Activated CD4-positive, alpha-beta T cell treated with anti-CD3 and anti-CD28 coated beads for 4 hours (primary cell): ENCODE measurements at regions not wholly inside any gene's neighbourhood (a gene's known extent, or its start where the extent isn't known, plus 50 kb on each side); places are given as distances from the start of the nearest gene placed in this dataset.
"Not testable (repeated sequence)": the region's sequence is repeated elsewhere in the genome, so short reads cannot be mapped to it uniquely, and the experiment has no call there.

Source experiments
- DNase-seq, 2 donors: peaks; one replicate each; pipeline ENCODE4 v3.0.0-alpha.2; 2020

DNA sequence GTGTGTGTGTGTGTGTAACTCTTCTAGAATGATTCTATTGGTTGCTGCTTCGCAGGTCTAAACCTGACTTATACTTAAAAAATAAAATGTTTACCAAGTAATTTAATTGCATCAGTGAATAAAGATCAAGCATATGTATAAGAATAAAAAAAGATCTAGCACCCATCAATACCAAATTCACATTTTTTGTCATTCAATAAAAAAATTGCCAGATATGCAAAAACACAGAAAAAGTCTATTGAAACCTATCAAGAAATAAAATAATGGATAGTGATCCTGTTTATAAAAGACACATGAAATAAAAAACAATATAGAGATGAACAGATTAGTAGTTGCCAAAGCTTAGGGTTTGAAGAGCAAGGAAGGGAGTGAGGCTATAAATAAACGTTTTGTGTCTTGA is 2095.0 kb upstream of the ACO1 start:
- no peak for DNase-seq

- not testable (repeated sequence) for DNase-seq
Observed at GRCh38 chr9:30292026-30292425, 2092.4 kb upstream of the ACO1 start.

DNA sequence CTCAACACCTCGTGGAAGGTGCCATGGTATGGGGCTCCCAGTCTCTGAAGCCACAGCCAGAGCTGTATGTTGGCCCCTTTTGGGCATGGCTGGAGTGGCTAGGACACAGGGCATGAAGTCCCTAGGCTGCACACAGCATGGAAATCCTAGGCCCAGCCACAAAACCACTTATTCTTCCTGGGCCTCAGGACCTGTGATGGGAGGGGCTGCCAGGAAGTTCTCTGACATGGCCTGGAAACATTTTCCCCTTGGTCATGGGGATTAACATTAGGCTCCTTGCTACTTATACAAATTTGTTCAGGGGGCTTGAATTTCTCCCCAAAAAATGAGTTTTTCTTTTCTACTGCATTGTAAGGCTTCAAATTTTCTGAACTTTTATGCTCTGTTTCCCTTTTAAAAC is 2091.2 kb upstream of the ACO1 start:
- DNase-seq: no peak

GRCh38 chr9:30299126-30299780 is 2085.2 kb upstream of the ACO1 start:
- no peak for DNase-seq

- no peak for DNase-seq
Observed at GRCh38 chr9:30301271-30301963, 2083.0 kb upstream of the ACO1 start.

- DNase-seq: no peak
Observed at GRCh38 chr9:30310711-30311110, 2073.7 kb upstream of the ACO1 start.

GRCh38 chr9:30329431-30329830 is 2055.0 kb upstream of the ACO1 start:
- no peak for DNase-seq

DNA sequence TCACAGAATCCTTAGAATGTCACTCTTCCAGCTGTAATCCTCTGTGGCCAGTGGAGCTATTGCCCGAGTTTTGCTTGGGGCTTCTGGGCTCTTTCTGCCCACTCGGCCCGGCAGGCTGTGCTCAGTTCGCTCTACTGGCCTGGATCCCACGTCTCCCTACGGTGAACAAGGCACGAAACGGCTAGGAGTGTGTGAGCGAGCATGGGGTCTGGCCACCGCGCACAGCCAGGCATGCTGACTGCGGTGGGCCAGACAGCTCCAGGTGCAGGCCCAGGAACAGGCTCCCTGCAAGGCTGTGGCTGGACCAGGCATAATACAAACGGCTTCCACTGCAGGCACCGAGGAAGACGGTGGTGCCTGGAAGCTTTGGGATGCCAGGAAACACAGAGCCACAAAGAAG is 2035.5 kb upstream of the ACO1 start:
- no peak for DNase-seq

DNA sequence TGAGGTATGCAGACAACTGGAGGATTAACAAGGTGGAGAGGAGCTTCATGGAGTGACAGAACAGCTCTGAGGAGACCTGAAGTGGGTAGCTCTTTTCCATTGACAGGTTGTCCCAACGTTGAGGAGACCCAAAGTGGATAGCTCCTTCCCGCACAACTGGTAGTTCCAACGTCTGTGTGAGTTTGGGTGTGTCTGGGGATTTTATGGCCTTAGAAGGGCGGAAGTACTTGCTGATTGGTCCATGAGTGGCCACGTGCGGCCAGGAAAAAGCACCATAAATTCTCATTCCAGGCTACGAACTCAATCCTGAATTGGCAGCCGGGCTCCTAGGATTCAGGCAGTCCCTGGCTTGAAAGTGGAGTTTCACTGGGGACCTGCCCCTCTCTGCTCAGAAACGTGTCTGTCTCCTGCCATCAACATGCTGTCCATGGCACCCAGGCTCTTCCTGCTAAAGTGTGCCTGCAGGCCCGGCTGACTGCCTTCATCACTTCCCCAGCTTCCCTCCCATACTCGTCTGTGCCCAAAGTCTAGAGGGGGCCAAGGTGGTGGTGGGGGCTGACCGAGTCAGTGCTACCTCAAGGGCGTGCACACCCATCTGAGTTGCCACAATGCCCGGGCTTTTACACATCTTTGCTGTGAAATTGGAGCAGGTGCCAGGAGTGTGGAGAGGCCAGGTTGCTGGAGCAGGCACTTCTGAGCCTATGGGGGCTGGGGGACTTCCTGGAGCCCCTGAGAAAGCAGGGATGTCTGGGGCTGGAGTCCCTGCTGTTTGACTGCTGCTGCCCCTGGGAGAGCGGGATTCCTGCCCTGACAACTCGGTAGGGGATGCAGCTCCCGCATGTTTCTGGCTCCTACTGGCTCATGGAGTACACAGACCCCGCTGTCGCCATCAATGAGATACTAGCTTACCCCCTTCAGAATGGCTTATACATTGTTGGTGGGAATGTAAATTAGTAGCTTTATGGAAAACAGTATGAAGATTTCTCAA is 2034.6 kb upstream of the ACO1 start:
- DNase-seq: no peak

- DNase-seq: no peak
Observed at GRCh38 chr9:30356221-30356620, 2028.2 kb upstream of the ACO1 start.

DNA sequence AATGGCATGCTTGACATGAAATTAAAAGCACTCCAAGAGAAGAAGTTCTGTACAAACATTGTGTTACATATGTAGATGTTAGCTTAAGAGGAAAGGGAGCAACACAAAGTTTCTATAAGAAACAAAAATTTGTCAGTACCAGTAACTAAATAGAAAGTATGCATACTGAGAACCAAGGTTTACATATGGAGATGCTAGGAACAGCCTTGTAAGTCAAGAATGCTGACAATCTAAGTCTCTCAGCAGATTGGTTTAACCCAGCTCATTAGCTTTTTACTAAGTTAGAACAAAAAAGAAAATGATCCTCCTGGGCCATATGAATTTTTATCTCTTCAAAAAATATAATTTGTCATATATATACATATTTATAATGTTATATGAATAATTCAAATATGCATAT is 2022.1 kb upstream of the ACO1 start:
- DNase-seq: no peak

DNA sequence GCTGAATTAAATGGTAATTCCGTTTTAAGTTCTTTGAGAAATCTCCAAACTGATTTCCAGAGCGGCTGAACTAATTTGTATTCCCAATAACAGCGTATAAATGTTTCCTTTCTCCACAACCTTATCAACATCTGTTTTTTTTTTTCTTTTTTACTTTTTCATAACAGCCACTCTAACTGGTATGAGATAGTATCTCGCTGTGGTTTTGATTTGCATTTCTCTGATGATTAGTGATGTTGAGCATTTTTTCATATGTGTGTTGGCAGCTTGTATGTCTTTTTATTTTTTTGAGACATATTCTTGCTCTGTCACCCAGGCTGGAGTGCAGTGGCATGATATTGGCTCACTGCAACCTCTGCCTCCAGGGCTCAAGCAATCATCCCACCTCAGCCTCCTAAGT is 2018.3 kb upstream of the ACO1 start:
- not testable (repeated sequence) for DNase-seq

DNA sequence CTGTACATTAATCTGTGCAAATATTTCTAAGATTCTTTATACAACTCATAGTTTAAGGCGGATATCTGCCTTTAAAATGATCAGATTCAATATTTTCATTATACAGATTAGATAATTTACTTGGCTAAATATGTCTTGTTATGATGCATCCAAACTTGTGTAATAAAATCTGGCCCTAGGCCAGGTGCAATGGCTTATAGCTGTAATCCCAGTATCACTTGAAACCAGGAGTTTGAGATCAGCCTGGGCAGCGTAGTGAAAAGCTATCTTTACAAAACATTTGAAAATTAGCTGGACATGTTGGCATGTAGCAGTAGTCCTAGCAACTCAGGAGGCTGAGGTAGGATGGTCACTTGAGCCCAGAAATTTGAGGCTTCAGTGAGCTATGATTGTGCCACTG is 2002.2 kb upstream of the ACO1 start:
- DNase-seq: no peak

DNA sequence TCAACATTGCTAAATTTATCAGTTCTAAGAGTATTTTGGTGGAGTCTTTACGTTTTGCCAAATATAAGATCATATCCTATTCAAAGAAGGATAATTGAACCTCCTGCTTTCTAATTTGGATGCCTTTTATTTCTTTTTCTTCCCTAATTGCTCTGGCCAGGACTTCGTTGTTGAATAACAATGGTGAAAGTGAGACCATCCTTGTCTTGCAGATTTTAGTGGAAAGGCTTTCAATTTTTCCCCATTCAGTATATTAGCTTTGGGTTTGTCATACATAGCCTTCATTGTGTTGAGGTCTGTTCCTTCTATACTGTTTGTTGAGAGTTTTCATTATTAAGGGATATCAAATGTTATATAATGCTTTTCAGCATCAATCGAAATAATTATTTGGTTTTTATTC is 1974.2 kb upstream of the ACO1 start:
- DNase-seq: no peak

DNA sequence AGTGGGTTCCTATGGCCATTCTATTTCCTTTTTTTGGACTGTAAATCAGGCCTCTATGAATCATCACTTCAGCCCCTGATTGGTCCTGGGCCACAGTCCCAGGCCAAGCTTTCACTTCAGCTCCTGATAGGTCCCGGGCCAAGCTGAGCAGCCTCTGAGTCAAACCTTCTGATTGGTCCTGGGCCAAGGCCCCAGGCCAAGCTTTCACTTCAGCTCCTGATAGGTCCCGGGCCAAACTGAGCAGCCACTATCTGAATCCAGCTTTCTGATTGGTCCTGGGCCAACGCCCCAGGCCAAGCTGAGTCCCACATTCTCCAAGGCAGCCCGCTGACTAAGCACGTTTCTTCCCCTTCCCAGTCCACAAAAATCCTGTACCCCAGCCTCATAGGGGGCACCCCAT is 1972.9 kb upstream of the ACO1 start:
- DNase-seq: no peak

- no peak for DNase-seq
Observed at GRCh38 chr9:30459156-30459555, 1925.3 kb upstream of the ACO1 start.

GRCh38 chr9:30476826-30477225 is 1907.6 kb upstream of the ACO1 start:
- no peak for DNase-seq

- DNase-seq: no peak
Observed at GRCh38 chr9:30478684-30479083, 1905.8 kb upstream of the ACO1 start.

- DNase-seq: no peak
Observed at GRCh38 chr9:30482499-30482898, 1901.9 kb upstream of the ACO1 start.

DNA sequence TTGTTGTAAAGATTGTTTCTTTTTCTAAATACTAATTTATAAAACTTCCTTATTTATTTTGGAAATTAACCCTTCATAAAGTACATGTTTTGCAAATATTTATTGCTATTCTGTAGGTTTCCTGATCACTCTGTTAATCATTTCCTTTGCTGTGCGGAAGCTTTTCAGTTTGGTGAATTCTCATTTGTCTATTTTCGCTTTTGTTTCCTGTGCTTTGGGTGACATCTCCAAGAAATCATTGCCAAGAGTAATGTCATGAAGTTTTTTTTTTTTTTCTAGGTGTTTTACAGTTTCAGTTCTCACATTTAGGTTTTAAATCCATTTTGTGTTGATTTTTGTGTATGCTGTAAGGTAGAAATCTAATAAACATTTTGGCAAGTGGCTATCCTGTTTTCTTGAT is 1899.8 kb upstream of the ACO1 start:
- no peak for DNase-seq

- no peak for DNase-seq
Observed at GRCh38 chr9:30504502-30504905, 1879.9 kb upstream of the ACO1 start.

DNA sequence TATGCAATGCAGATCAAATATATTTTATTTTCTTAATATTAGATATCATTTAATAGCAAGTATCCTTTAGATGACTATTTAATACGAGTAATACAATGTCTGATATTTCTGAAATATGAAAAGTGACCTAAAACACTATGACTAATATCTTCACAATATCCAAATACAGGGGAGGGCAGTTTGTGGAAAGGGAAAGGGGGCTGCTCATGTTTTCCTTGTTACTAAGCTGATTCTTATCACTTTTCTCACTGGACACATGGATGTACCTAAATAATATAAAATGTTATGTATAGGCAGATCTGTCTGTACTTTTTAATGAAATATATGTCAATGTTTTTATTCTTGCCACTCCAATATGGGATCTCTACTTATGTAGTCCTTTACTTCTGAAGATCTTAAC is 1879.1 kb upstream of the ACO1 start:
- DNase-seq: no peak

DNA sequence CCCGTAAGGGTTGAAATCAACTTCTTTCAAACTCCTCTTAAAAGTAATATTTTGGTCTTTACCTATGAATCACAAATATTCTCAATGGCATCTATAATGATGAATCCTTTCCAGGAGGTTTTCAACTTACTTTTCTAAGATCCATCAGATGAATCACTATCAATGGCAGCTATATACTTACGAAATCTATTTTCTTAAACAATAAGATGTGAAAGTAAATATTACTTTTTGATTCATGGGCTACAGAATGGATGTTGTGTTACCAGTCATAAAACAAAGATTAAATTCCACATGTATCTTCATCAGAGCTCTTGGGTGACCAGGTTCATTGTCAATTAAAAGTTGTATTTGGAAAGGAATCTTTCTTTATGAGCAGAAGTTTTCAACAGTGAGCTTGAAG is 1877.7 kb upstream of the ACO1 start:
- no peak for DNase-seq

GRCh38 chr9:30507166-30507565 is 1877.3 kb upstream of the ACO1 start:
- no peak for DNase-seq
